IPS-20b (cell line): ENCODE measurements at regions not wholly inside any gene's neighbourhood (a gene's known extent, or its start where the extent isn't known, plus 50 kb on each side); places are given as distances from the start of the nearest gene placed in this dataset.

Source experiments
- H3K27ac ChIP-seq: one replicate; pipeline ENCODE4 v1.5.1; 2013; ENCODE audit warnings: low read length
- H3K27me3 ChIP-seq: 2 replicates; pipeline ENCODE4 v1.6.1; 2013; ENCODE audit warnings: mild to moderate bottlenecking, low read length, inconsistent platforms; ENCODE audit not compliant: insufficient read depth
- H3K36me3 ChIP-seq: 2 replicates; pipeline ENCODE4 v1.6.1; 2013; ENCODE audit warnings: low read depth, mild to moderate bottlenecking, inconsistent platforms, low read length, moderate library complexity; ENCODE audit not compliant: insufficient read depth
- H3K4me1 ChIP-seq: 2 replicates; pipeline ENCODE4 v1.6.1; 2013; ENCODE audit warnings: mild to moderate bottlenecking, control low read depth, inconsistent platforms, low read length, moderate library complexity; ENCODE audit not compliant: insufficient read depth
- H3K4me3 ChIP-seq: 2 replicates; pipeline ENCODE4 v1.5.1; 2013; ENCODE audit warnings: mild to moderate bottlenecking, low read length, inconsistent platforms
- H3K9ac ChIP-seq: 2 replicates; pipeline ENCODE4 v1.6.1; 2013; ENCODE audit warnings: low read depth, mild to moderate bottlenecking, inconsistent platforms, low read length, moderate library complexity
- H3K9me3 ChIP-seq: 2 replicates; pipeline ENCODE4 v1.6.1; 2013; ENCODE audit warnings: mild to moderate bottlenecking, low read depth, low read length, inconsistent platforms; ENCODE audit not compliant: insufficient read depth

GRCh38 chr6:167576828-167577503 lies 249.7 kb upstream of the AFDN start:
- Histone ChIP-seq H3K9me3 (no peaks in the 10 kb centered on the region), H3K36me3 (no peaks in the 10 kb centered on the region), H3K27ac (no peak overlapping the region), H3K9ac (no peak overlapping the region), H3K4me3 (no peak overlapping the region), H3K4me1 (no peaks in the 10 kb centered on the region), H3K27me3 (no peaks in the 10 kb centered on the region; the same call in 1 of the 2 replicates)

GRCh38 chr6:167577891-167578361 lies 248.8 kb upstream of the AFDN start:
- Histone ChIP-seq H3K9me3 (no peaks in the 10 kb centered on the region), H3K27me3 (no peaks in the 10 kb centered on the region; the same call in 1 of the 2 replicates), H3K4me1 (no peaks in the 10 kb centered on the region), H3K36me3 (no peaks in the 10 kb centered on the region), H3K4me3 (no peak overlapping the region), H3K9ac (no peak overlapping the region), H3K27ac (no peak overlapping the region)

- no peak overlapping the region for H3K4me3 ChIP-seq
- no peak overlapping the region for H3K9ac ChIP-seq
- H3K27ac ChIP-seq, result no peak overlapping the region
- no peaks in the 10 kb centered on the region for H3K9me3 ChIP-seq
- no peaks in the 10 kb centered on the region for H3K4me1 ChIP-seq
- H3K36me3 ChIP-seq, result no peaks in the 10 kb centered on the region
- no peaks in the 10 kb centered on the region; the same call in 1 of the 2 replicates for H3K27me3 ChIP-seq
Measured at GRCh38 chr6:167578371-167578901, 248.3 kb upstream of the AFDN start.

GRCh38 chr6:167579806-167580618 lies 246.7 kb upstream of the AFDN start:
- Histone ChIP-seq H3K4me3 (no peak overlapping the region), H3K9me3 (no peaks in the 10 kb centered on the region), H3K9ac (no peak overlapping the region), H3K27me3 (no peaks in the 10 kb centered on the region; the same call in 1 of the 2 replicates), H3K4me1 (no peaks in the 10 kb centered on the region), H3K27ac (no peak overlapping the region), H3K36me3 (no peaks in the 10 kb centered on the region)

GRCh38 chr6:167580619-167580911 lies 246.1 kb upstream of the AFDN start:
- no peaks in the 10 kb centered on the region for H3K36me3 ChIP-seq

GRCh38 chr6:167581637-167582036 lies 245.1 kb upstream of the AFDN start:
- H3K4me3 ChIP-seq, result no peak overlapping the region
- peaks cover 8% of the 10 kb centered on the region; the same call in 1 of the 2 replicates for H3K9me3 ChIP-seq
- no peaks in the 10 kb centered on the region for H3K36me3 ChIP-seq
- no peaks in the 10 kb centered on the region for H3K4me1 ChIP-seq
- H3K9ac ChIP-seq, result no peak overlapping the region
- H3K27ac ChIP-seq, result no peak overlapping the region
- no peaks in the 10 kb centered on the region; the same call in 1 of the 2 replicates for H3K27me3 ChIP-seq

More at GRCh38 chr6:167580619-167580911, 246.1 kb upstream of the AFDN start:
- H3K4me1 ChIP-seq, result no peaks in the 10 kb centered on the region
- no peaks in the 10 kb centered on the region; the same call in 1 of the 2 replicates for H3K27me3 ChIP-seq
- H3K9ac ChIP-seq, result no peak overlapping the region
- no peak overlapping the region for H3K27ac ChIP-seq
- no peak overlapping the region for H3K4me3 ChIP-seq
- H3K9me3 ChIP-seq, result no peaks in the 10 kb centered on the region

- Histone ChIP-seq H3K4me3 (no peak overlapping the region), H3K4me1 (no peaks in the 10 kb centered on the region), H3K9me3 (peaks cover 8% of the 10 kb centered on the region; the same call in 1 of the 2 replicates), H3K27ac (no peak overlapping the region), H3K9ac (no peak overlapping the region), H3K36me3 (no peaks in the 10 kb centered on the region), H3K27me3 (no peaks in the 10 kb centered on the region; the same call in 1 of the 2 replicates)
Measured at GRCh38 chr6:167583412-167583811, 243.3 kb upstream of the AFDN start.

- Histone ChIP-seq H3K27ac (no peak overlapping the region), H3K9me3 (peaks cover 8% of the 10 kb centered on the region; the same call in 1 of the 2 replicates), H3K9ac (no peak overlapping the region)
Measured at GRCh38 chr6:167588181-167588919, 238.4 kb upstream of the AFDN start.

GRCh38 chr6:167588920-167589614 lies 237.6 kb upstream of the AFDN start:
- Histone ChIP-seq H3K4me1 (no peaks in the 10 kb centered on the region), H3K4me3 (no peak overlapping the region), H3K36me3 (no peaks in the 10 kb centered on the region), H3K27me3 (no peaks in the 10 kb centered on the region), H3K27ac (no peak overlapping the region), H3K9me3 (peaks cover 8% of the 10 kb centered on the region; the same call in 1 of the 2 replicates), H3K9ac (no peak overlapping the region)

More at GRCh38 chr6:167588181-167588919, 238.4 kb upstream of the AFDN start:
- Histone ChIP-seq H3K36me3 (no peaks in the 10 kb centered on the region), H3K4me3 (no peak overlapping the region), H3K27me3 (no peaks in the 10 kb centered on the region), H3K4me1 (no peaks in the 10 kb centered on the region)

- Histone ChIP-seq H3K4me3 (no peak overlapping the region), H3K27ac (no peak overlapping the region), H3K9me3 (peaks cover 8% of the 10 kb centered on the region; the same call in 1 of the 2 replicates), H3K27me3 (no peaks in the 10 kb centered on the region), H3K9ac (no peak overlapping the region), H3K36me3 (no peaks in the 10 kb centered on the region), H3K4me1 (no peaks in the 10 kb centered on the region)
Measured at GRCh38 chr6:167589615-167589940, 237.1 kb upstream of the AFDN start.

GRCh38 chr6:167590193-167590592 lies 236.5 kb upstream of the AFDN start:
- H3K4me1 ChIP-seq, result no peaks in the 10 kb centered on the region
- no peak overlapping the region for H3K9ac ChIP-seq
- H3K36me3 ChIP-seq, result no peaks in the 10 kb centered on the region
- H3K4me3 ChIP-seq, result no peak overlapping the region
- H3K27me3 ChIP-seq, result no peaks in the 10 kb centered on the region
- peaks cover 8% of the 10 kb centered on the region; the same call in 1 of the 2 replicates for H3K9me3 ChIP-seq
- no peak overlapping the region for H3K27ac ChIP-seq
